Endothelial cell (in vitro differentiated cells): ENCODE measurements at regions not wholly inside any gene's neighbourhood (a gene's known extent, or its start where the extent isn't known, plus 50 kb on each side); places are given as distances from the start of the nearest gene placed in this dataset.

Source experiments
- DNase-seq: peaks from one replicate; pipeline ENCODE4 v3.0.0; 2021; ENCODE audit warnings: low spot score
- H3K27ac Mint-ChIP-seq: one replicate; pipeline ENCODE4 v1.8.0; 2021; ENCODE audit warnings: mixed read lengths, inconsistent platforms; ENCODE audit not compliant: unreplicated experiment
- H3K27me3 Mint-ChIP-seq: one replicate; pipeline ENCODE4 v1.8.0; 2021; ENCODE audit warnings: mild to moderate bottlenecking, moderate library complexity, mixed read lengths, inconsistent platforms; ENCODE audit not compliant: unreplicated experiment
- H3K36me3 Mint-ChIP-seq: one replicate; pipeline ENCODE4 v1.8.0; 2021; ENCODE audit warnings: mild to moderate bottlenecking, low read depth, mixed read lengths, inconsistent platforms; ENCODE audit not compliant: unreplicated experiment
- H3K4me1 Mint-ChIP-seq: one replicate; pipeline ENCODE4 v1.8.0; 2021; ENCODE audit warnings: mild to moderate bottlenecking, mixed read lengths, inconsistent platforms; ENCODE audit not compliant: unreplicated experiment
- H3K4me3 Mint-ChIP-seq: one replicate; pipeline ENCODE4 v1.8.0; 2021; ENCODE audit warnings: mild to moderate bottlenecking, mixed read lengths, inconsistent platforms; ENCODE audit not compliant: unreplicated experiment
- H3K9me3 Mint-ChIP-seq: one replicate; pipeline ENCODE4 v1.8.0; 2021; ENCODE audit warnings: mixed read lengths, inconsistent platforms; ENCODE audit not compliant: unreplicated experiment
- TF ChIP-seq, protein P1 (sequence below): fragments of 200-600 bp; sonication (generic); IDR thresholded peaks from one replicate; pipeline ENCODE4 v1.5.0; 2021; ENCODE audit warnings: antibody characterized with exemption; ENCODE audit not compliant: unreplicated experiment

DNA sequence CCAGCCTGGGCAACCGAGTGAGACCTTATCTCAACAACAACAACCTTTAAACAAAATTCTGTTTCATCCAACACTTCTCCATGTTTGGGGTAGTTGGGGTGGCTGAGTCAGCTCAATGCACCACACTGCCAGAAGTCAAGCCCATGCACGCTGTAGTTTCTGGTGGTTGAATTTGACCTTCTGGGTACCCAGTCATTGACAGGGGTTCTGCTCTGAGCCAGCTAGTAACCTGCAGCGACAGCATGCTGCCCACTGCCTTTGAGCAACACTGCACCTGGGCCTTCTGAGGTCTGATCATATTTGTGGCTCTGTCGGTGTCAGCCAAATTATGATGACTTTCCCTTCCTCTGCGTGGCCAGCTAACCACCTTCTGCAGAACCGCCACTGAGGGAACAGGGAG, 84.6 kb upstream of the ZNF438 start:
- no peak overlapping the region for H3K27ac Mint-ChIP-seq
- no peak overlapping the region for H3K4me3 Mint-ChIP-seq
- DNase-seq = no peak
- H3K36me3 Mint-ChIP-seq = peaks cover 6% of the 10 kb centered on the region
- H3K4me1 Mint-ChIP-seq = no peaks in the 10 kb centered on the region
- TF ChIP-seq, protein P1, sequence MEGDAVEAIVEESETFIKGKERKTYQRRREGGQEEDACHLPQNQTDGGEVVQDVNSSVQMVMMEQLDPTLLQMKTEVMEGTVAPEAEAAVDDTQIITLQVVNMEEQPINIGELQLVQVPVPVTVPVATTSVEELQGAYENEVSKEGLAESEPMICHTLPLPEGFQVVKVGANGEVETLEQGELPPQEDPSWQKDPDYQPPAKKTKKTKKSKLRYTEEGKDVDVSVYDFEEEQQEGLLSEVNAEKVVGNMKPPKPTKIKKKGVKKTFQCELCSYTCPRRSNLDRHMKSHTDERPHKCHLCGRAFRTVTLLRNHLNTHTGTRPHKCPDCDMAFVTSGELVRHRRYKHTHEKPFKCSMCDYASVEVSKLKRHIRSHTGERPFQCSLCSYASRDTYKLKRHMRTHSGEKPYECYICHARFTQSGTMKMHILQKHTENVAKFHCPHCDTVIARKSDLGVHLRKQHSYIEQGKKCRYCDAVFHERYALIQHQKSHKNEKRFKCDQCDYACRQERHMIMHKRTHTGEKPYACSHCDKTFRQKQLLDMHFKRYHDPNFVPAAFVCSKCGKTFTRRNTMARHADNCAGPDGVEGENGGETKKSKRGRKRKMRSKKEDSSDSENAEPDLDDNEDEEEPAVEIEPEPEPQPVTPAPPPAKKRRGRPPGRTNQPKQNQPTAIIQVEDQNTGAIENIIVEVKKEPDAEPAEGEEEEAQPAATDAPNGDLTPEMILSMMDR = no peak
- no peaks in the 10 kb centered on the region for H3K27me3 Mint-ChIP-seq
- no peaks in the 10 kb centered on the region for H3K9me3 Mint-ChIP-seq

DNA sequence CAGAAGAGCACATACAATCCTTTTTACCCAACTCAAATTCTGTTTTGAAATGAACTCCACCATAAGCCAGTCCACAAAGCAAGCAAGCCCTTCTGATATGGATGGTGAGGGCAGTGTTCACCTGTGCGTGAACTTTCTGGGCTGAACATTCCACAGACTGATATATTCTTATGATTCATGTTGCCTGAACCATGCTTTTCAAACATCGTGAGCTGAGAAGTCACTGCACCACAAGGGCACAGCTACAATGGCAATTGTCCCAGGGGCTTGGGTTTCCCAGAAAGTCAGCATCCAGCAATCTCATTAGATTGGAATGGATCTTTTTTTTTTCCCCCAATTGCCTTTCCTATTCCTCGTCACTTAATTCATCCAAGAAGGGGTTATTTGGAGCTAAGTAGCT, 86.9 kb upstream of the ZNF438 start:
- no peak for DNase-seq
- Mint-ChIP-seq H3K36me3 (peaks cover 6% of the 10 kb centered on the region), H3K4me1 (peaks cover 2% of the 10 kb centered on the region), H3K27me3 (no peaks in the 10 kb centered on the region), H3K9me3 (no peaks in the 10 kb centered on the region), H3K4me3 (no peak overlapping the region), H3K27ac (no peak overlapping the region)
- TF ChIP-seq, protein P1 = no peak

DNA sequence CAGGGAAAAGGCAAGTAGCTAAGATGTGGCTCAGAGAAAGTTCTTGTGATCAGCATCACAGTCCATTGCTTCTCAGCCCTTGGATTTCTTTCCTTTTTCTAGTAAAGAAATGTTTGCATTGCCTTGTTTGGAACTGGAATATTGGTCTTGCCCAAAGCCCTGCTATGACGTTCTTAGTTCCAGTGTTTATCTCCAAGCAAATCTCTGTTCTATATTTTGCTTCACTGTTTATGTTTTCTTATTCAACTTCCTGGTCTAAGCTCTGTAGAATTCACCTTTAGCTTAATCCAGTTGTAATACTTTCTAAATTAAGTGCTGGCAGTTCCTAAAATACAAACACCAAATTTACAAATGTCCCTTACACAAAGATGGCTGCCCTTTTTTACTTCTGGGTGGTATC, 88.7 kb upstream of the ZNF438 start:
- Mint-ChIP-seq H3K27me3 (no peaks in the 10 kb centered on the region), H3K36me3 (no peaks in the 10 kb centered on the region), H3K9me3 (no peaks in the 10 kb centered on the region), H3K4me1 (peaks cover 6% of the 10 kb centered on the region), H3K27ac (no peak overlapping the region), H3K4me3 (no peak overlapping the region)
- TF ChIP-seq, protein P1 = no peak
- no peak for DNase-seq

DNA sequence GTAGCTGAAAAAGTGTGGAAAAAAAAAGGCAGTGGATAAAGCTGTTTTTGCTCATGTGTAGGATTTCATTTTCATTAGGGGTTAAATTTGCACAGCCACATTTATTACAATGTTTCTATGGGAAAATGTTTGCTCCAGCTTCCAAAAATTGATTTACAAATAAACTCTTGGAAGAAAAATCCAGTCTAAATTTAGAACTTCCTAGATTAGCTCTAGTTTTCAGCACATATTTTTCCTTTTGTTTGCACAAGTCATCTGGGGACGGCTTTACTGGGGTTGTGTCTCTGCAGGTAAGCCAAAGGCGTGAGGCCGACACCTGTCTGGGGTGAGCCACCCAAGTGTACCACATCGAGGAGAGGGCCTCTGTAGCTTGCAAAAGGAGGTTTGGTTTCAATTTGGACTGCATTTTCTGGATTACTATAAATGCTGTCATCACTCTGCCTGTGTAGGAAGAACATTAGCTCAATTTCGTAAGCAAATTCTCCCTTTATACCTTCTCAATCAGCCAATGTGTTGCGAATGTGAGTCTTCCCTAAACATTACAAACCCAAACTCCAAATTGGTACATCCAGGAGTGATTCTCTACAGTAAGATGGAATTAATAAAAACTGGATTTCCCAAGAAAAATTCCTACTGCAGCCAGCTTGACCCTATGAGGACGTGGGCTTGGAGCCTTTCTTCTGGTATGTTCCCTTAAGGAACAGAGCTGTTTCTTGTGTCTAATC, 89.5 kb upstream of the ZNF438 start:
- H3K4me3 Mint-ChIP-seq = no peak overlapping the region
- no peak overlapping the region for H3K27ac Mint-ChIP-seq
- no peaks in the 10 kb centered on the region for H3K36me3 Mint-ChIP-seq
- H3K4me1 Mint-ChIP-seq = peaks cover 6% of the 10 kb centered on the region
- DNase-seq = no peak
- H3K27me3 Mint-ChIP-seq = no peaks in the 10 kb centered on the region
- no peaks in the 10 kb centered on the region for H3K9me3 Mint-ChIP-seq
- TF ChIP-seq, protein P1 = no peak

DNA sequence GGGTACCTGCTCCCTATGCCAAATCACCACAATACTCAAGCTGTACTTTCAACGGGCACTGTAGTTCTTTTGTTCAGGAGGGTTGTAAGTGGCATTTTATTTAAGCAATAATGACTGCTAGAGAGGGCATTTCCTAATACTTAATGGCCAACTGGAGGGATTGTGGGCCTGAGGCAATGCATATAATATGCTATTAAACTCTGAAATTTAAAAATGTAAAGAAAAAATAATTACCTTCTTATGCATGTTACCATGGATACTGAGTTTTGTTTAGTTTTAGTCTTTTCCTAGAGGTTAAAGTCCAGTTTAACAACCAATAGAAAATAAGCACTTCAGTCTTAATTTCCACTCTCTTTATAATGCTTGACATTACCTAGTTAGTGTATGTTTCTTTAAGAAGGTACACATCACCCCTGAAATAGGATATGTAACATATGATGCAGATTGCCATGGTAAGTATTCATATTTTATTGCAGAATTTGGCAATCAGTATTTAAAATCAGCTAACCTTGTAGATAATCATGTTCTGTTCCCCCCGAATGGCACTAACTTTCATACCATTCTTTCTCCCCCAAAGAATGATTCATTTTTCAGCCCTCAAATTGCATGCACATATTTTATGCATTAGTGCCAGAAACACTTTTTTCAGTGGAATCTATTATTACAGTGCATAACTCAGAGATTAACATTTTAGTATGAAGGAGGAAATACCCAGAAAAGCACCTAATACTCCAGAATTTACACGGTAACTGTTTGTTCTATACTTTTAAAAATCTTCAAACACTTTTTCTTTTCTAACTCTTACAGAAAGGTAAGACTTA, 90.3 kb upstream of the ZNF438 start:
- Mint-ChIP-seq H3K4me3 (no peak overlapping the region), H3K9me3 (no peaks in the 10 kb centered on the region), H3K4me1 (peaks cover 6% of the 10 kb centered on the region), H3K27me3 (no peaks in the 10 kb centered on the region), H3K27ac (no peak overlapping the region), H3K36me3 (no peaks in the 10 kb centered on the region)
- DNase-seq = no peak
- TF ChIP-seq, protein P1 = no peak
